ENCODE measurements at regions not wholly inside any gene's neighbourhood (a gene's known extent, or its start where the extent isn't known, plus 50 kb on each side); places are given as distances from the start of the nearest gene placed in this dataset.

GRCh38 chr9:87102126-87102525 is 154.8 kb upstream of the GAS1 start:
- ATAC-seq (ENCODE audit: insufficient read depth, low FRiP score) (no peak), DNase-seq (peak in 2 of 3 donors; percentile 76 to 87)
- no peaks in the 10 kb centered on the region for H3K27me3 ChIP-seq (ENCODE audit: control insufficient read depth in 3 of 3, insufficient read depth in 3 of 3, low read length in 2 of 3)
- no peak overlapping the region for H3K27ac ChIP-seq (ENCODE audit: low read depth in 1 of 2, low read length in 1 of 2)
- no peak for TF ChIP-seq CTCF (IDR thresholded peaks at IDR 0.05; ENCODE audit: control extremely low read depth, extremely low read depth)
- H3K4me3 ChIP-seq: no peak overlapping the region
- no peaks in the 10 kb centered on the region for H3K36me3 ChIP-seq (ENCODE audit: control insufficient read depth in 4 of 4, insufficient read depth in 4 of 4, low read length in 4 of 4)
- no peak overlapping the region for H3K9ac ChIP-seq (ENCODE audit: insufficient read depth in 1 of 2, low read length in 2 of 2)
- H3K4me1 ChIP-seq (ENCODE audit: control insufficient read depth in 5 of 5, insufficient read depth in 5 of 5, low read length in 5 of 5): peaks cover 0 to 8% (median 0%) of the 10 kb centered on the region in 5 donors
- H3K9me3 ChIP-seq (ENCODE audit: control insufficient read depth in 4 of 4, insufficient read depth in 3 of 4, low read length in 3 of 4): peaks cover 0 to 4% (median 0%) of the 10 kb centered on the region in 4 donors
- 73 to 81% methylated on average over 4 of the region's 4 CpGs for WGBS, 2 donors

DNA sequence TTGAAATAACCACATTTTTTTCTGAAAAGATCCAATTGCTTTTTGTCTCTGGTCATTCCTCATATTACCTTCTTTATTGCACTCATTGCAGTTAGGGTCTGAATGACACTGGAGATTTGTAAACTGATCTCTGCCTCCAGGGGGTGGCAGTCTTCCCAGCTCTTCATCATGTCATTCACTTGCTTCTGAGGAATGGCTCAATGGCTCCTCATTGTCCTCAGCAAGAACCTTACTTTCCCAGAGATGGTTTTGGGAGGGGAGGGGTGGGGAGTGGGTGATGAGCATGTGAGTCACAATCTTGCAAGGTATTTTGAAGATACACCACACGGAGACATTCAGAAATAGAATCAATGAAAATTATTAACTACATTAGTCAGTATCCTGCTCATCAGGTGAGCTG is 159.8 kb upstream of the GAS1 start:
- no peak for ATAC-seq (ENCODE audit: insufficient read depth, low FRiP score)
- Histone ChIP-seq H3K27ac (ENCODE audit: low read depth in 1 of 2, low read length in 1 of 2) (no peak overlapping the region), H3K4me1 (ENCODE audit: control insufficient read depth in 5 of 5, insufficient read depth in 5 of 5, low read length in 5 of 5) (peaks cover 0 to 21% (median 4%) of the 10 kb centered on the region in 5 donors), H3K36me3 (ENCODE audit: control insufficient read depth in 4 of 4, insufficient read depth in 4 of 4, low read length in 4 of 4) (no peaks in the 10 kb centered on the region), H3K9me3 (ENCODE audit: control insufficient read depth in 4 of 4, insufficient read depth in 3 of 4, low read length in 3 of 4) (peaks cover 0 to 4% (median 2%) of the 10 kb centered on the region in 4 donors), H3K9ac (ENCODE audit: insufficient read depth in 1 of 2, low read length in 2 of 2) (no peak overlapping the region), H3K4me3 (no peak overlapping the region), H3K27me3 (ENCODE audit: control insufficient read depth in 3 of 3, insufficient read depth in 3 of 3, low read length in 2 of 3) (no peaks in the 10 kb centered on the region)
- no peak for DNase-seq
- TF ChIP-seq CTCF (IDR thresholded peaks at IDR 0.05; ENCODE audit: control extremely low read depth, extremely low read depth): no peak
- whole genome bisulfite sequencing, 2 donors: 79 to 92% methylated on average over 1 of the region's 1 CpG

- Histone ChIP-seq H3K27me3 (ENCODE audit: control insufficient read depth in 3 of 3, insufficient read depth in 3 of 3, low read length in 2 of 3) (no peaks in the 10 kb centered on the region), H3K9ac (ENCODE audit: insufficient read depth in 1 of 2, low read length in 2 of 2) (no peak overlapping the region), H3K4me1 (ENCODE audit: control insufficient read depth in 5 of 5, insufficient read depth in 5 of 5, low read length in 5 of 5) (peaks cover 0 to 17% (median 3%) of the 10 kb centered on the region in 5 donors), H3K27ac (ENCODE audit: low read depth in 1 of 2, low read length in 1 of 2) (no peak overlapping the region), H3K36me3 (ENCODE audit: control insufficient read depth in 4 of 4, insufficient read depth in 4 of 4, low read length in 4 of 4) (no peaks in the 10 kb centered on the region), H3K4me3 (no peak overlapping the region), H3K9me3 (ENCODE audit: control insufficient read depth in 4 of 4, insufficient read depth in 3 of 4, low read length in 3 of 4) (peaks cover 0 to 7% (median 2%) of the 10 kb centered on the region in 4 donors)
- WGBS, 2 donors: 61 to 62% methylated on average over 1 of the region's 1 CpG
- peak; percentile 68 to 92 (median 88) for DNase-seq
- no peak for ATAC-seq (ENCODE audit: insufficient read depth, low FRiP score)
- no peak for TF ChIP-seq CTCF (IDR thresholded peaks at IDR 0.05; ENCODE audit: control extremely low read depth, extremely low read depth)
These were observed 161.4 kb upstream of the GAS1 start for GRCh38 chr9:87108661-87109060.

GRCh38 chr9:87109231-87109631 is 161.9 kb upstream of the GAS1 start:
- H3K27me3 ChIP-seq (ENCODE audit: control insufficient read depth in 3 of 3, insufficient read depth in 3 of 3, low read length in 2 of 3): no peaks in the 10 kb centered on the region
- H3K4me1 ChIP-seq (ENCODE audit: control insufficient read depth in 5 of 5, insufficient read depth in 5 of 5, low read length in 5 of 5): peaks cover 0 to 17% (median 3%) of the 10 kb centered on the region in 5 donors
- whole genome bisulfite sequencing, 2 donors: 94 to 97% methylated on average over 2 of the region's 2 CpGs
- ATAC-seq (ENCODE audit: insufficient read depth, low FRiP score): no peak
- no peak overlapping the region for H3K27ac ChIP-seq (ENCODE audit: low read depth in 1 of 2, low read length in 1 of 2)
- DNase-seq: peak in 2 of 3 donors; percentile 33 to 41
- no peak for TF ChIP-seq CTCF (IDR thresholded peaks at IDR 0.05; ENCODE audit: control extremely low read depth, extremely low read depth)
- H3K9ac ChIP-seq (ENCODE audit: insufficient read depth in 1 of 2, low read length in 2 of 2): no peak overlapping the region
- no peak overlapping the region for H3K4me3 ChIP-seq
- no peaks in the 10 kb centered on the region for H3K36me3 ChIP-seq (ENCODE audit: control insufficient read depth in 4 of 4, insufficient read depth in 4 of 4, low read length in 4 of 4)
- H3K9me3 ChIP-seq (ENCODE audit: control insufficient read depth in 4 of 4, insufficient read depth in 3 of 4, low read length in 3 of 4): peaks cover 0 to 7% (median 2%) of the 10 kb centered on the region in 4 donors

All from lung (tissue), 11 donors.